Osteoblast (primary cell): ENCODE measurements at regions not wholly inside any gene's neighbourhood (a gene's known extent, or its start where the extent isn't known, plus 50 kb on each side); places are given as distances from the start of the nearest gene placed in this dataset.
"Not testable (repeated sequence)": the region's sequence is repeated elsewhere in the genome, so short reads cannot be mapped to it uniquely, and the experiment has no call there.

ENCODE experiments used
- DNase-seq: peaks from one replicate; pipeline ENCODE4 v3.0.0; 2011; ENCODE audit warnings: low spot score, mixed read lengths; ENCODE audit not compliant: insufficient read length; ENCODE audit errors: missing footprints
- H2AFZ ChIP-seq: 2 replicates; pipeline ENCODE4 v1.6.0; 2011; ENCODE audit warnings: mild to moderate bottlenecking, low read length
- H3K27ac ChIP-seq: 2 replicates; pipeline ENCODE4 v1.5.1; 2011; ENCODE audit warnings: mild to moderate bottlenecking, low read depth, low read length, moderate library complexity
- H3K27me3 ChIP-seq: 2 replicates; pipeline ENCODE4 v1.6.0; 2012; ENCODE audit warnings: mild to moderate bottlenecking, control low read depth, inconsistent platforms, low read length, moderate library complexity; ENCODE audit not compliant: insufficient read depth
- H3K36me3 ChIP-seq: 2 replicates; pipeline ENCODE4 v1.5.1; 2011; ENCODE audit warnings: mild to moderate bottlenecking, low read length, control low read depth, moderate library complexity; ENCODE audit not compliant: insufficient read depth
- H3K4me1 ChIP-seq: 2 replicates; pipeline ENCODE4 v1.5.1; 2011; ENCODE audit warnings: mild to moderate bottlenecking, low read length, control low read depth, moderate library complexity; ENCODE audit not compliant: insufficient read depth
- H3K4me2 ChIP-seq: 2 replicates; pipeline ENCODE4 v1.6.0; 2011; ENCODE audit warnings: mild to moderate bottlenecking, low read length; ENCODE audit not compliant: insufficient read depth
- H3K4me3 ChIP-seq: fragments of 200-600 bp; sonication (generic); 3 replicates; pipeline ENCODE4 v1.5.1; 2012; ENCODE audit warnings: mild to moderate bottlenecking, low read length, inconsistent platforms; ENCODE audit not compliant: insufficient read depth
- H3K79me2 ChIP-seq: 2 replicates; pipeline ENCODE4 v1.6.0; 2012; ENCODE audit warnings: mild to moderate bottlenecking, low read length, control low read depth, inconsistent platforms; ENCODE audit not compliant: insufficient read depth
- H3K9me3 ChIP-seq: 2 replicates; pipeline ENCODE4 v1.5.1; 2011; ENCODE audit warnings: low read depth, low read length, control low read depth
- H4K20me1 ChIP-seq: 2 replicates; pipeline ENCODE4 v1.6.0; 2012; ENCODE audit warnings: mild to moderate bottlenecking, low read length, control low read depth; ENCODE audit not compliant: insufficient read depth
- CTCF ChIP-seq: IDR thresholded peaks from 2 replicates; pipeline ENCODE4 v1.5.1; 2011; ENCODE audit warnings: mild to moderate bottlenecking, low read depth, low read length, moderate library complexity; ENCODE audit errors: extremely low read depth

GRCh38 chr21:9763306-9763705 lies 758.1 kb upstream of the TPTE start:
- TF ChIP-seq CTCF = no peak
- H4K20me1 ChIP-seq = no peaks in the 10 kb centered on the region
- H3K27ac ChIP-seq = no peak overlapping the region
- H3K4me1 ChIP-seq = no peaks in the 10 kb centered on the region
- peaks cover 30% of the 10 kb centered on the region for H3K9me3 ChIP-seq
- H3K27me3 ChIP-seq = no peaks in the 10 kb centered on the region
- no peaks in the 10 kb centered on the region for H3K36me3 ChIP-seq
- no peak overlapping the region for H3K4me2 ChIP-seq
- no peak for DNase-seq
- H3K4me3 ChIP-seq = no peak overlapping the region
- no peak overlapping the region for H2AFZ ChIP-seq
- H3K79me2 ChIP-seq = no peaks in the 10 kb centered on the region

GRCh38 chr21:9763807-9764206 lies 757.6 kb upstream of the TPTE start:
- no peaks in the 10 kb centered on the region for H3K4me1 ChIP-seq
- H3K9me3 ChIP-seq = peaks cover 28% of the 10 kb centered on the region
- no peak overlapping the region for H3K27ac ChIP-seq
- H3K4me3 ChIP-seq = no peak overlapping the region
- DNase-seq = no peak
- no peaks in the 10 kb centered on the region for H3K79me2 ChIP-seq
- H3K36me3 ChIP-seq = no peaks in the 10 kb centered on the region
- H4K20me1 ChIP-seq = no peaks in the 10 kb centered on the region
- no peaks in the 10 kb centered on the region for H3K27me3 ChIP-seq
- H2AFZ ChIP-seq = no peak overlapping the region
- no peak for TF ChIP-seq CTCF
- no peak overlapping the region for H3K4me2 ChIP-seq

GRCh38 chr21:9764294-9764693 lies 757.1 kb upstream of the TPTE start:
- not testable (repeated sequence) for H2AFZ ChIP-seq, H3K27ac ChIP-seq, H3K36me3 ChIP-seq, H3K27me3 ChIP-seq, H3K4me2 ChIP-seq, H4K20me1 ChIP-seq, H3K4me1 ChIP-seq, H3K79me2 ChIP-seq, DNase-seq, H3K4me3 ChIP-seq
- peaks cover 27% of the 10 kb centered on the region for H3K9me3 ChIP-seq

- H2AFZ ChIP-seq, H3K27me3 ChIP-seq, H3K36me3 ChIP-seq, H3K4me3 ChIP-seq, DNase-seq, H3K4me2 ChIP-seq, H3K27ac ChIP-seq, H4K20me1 ChIP-seq, H3K4me1 ChIP-seq, H3K79me2 ChIP-seq: not testable (repeated sequence)
- peaks cover 24% of the 10 kb centered on the region for H3K9me3 ChIP-seq
These were observed 755.8 kb upstream of the TPTE start for GRCh38 chr21:9765538-9765937.

GRCh38 chr21:9766890-9767591 lies 754.3 kb upstream of the TPTE start:
- not testable (repeated sequence) for H3K4me2 ChIP-seq, H4K20me1 ChIP-seq, H3K79me2 ChIP-seq, DNase-seq, H3K4me3 ChIP-seq, H3K4me1 ChIP-seq, H3K36me3 ChIP-seq, H3K27ac ChIP-seq, H3K27me3 ChIP-seq, H2AFZ ChIP-seq
- H3K9me3 ChIP-seq = peaks cover 32% of the 10 kb centered on the region
